PC-9 (cell line): ENCODE measurements at regions not wholly inside any gene's neighbourhood (a gene's known extent, or its start where the extent isn't known, plus 50 kb on each side); places are given as distances from the start of the nearest gene placed in this dataset.

Experiments
- CTCF ChIP-seq: fragments of 200-600 bp; sonication (generic); conservative IDR thresholded peaks from 2 replicates; pipeline ENCODE4 v1.6.1; 2017; ENCODE audit warnings: mixed run types, antibody characterized with exemption, mild to moderate bottlenecking, moderate library complexity
- EZH2 ChIP-seq: fragments of 200-600 bp; sonication (generic); IDR thresholded peaks from 2 replicates; pipeline ENCODE4 v1.8.0; 2017; ENCODE audit warnings: antibody characterized with exemption, low read depth

GRCh38 chr16:6690741-6691140, 641.9 kb upstream of the RBFOX1 start:
- TF ChIP-seq CTCF (no peak), EZH2 (no peak)
